GM13977 (cell line): ENCODE measurements at regions not wholly inside any gene's neighbourhood (a gene's known extent, or its start where the extent isn't known, plus 50 kb on each side); places are given as distances from the start of the nearest gene placed in this dataset.
"Not testable (repeated sequence)": the region's sequence is repeated elsewhere in the genome, so short reads cannot be mapped to it uniquely, and the experiment has no call there.

Source experiments
- DNase-seq: peaks from one replicate; pipeline ENCODE4 v3.0.0; 2012; ENCODE audit warnings: low spot score
- CTCF ChIP-seq: IDR thresholded peaks from 2 replicates; pipeline ENCODE4 v1.5.1; 2012; ENCODE audit warnings: mild to moderate bottlenecking, control low read depth; ENCODE audit not compliant: insufficient read depth; ENCODE audit errors: extremely low read depth, missing control alignments
- in situ Hi-C: fragments of 300-500 bp; cut with MboI; formaldehyde crosslinking; loops from one replicate; pipeline ENCODE4 v1.12.0; 2022; ENCODE audit warnings: low sequenced_read_pairs, low pct_unique_long_range_greater_than_20kb, mixed read lengths, inconsistent platforms; ENCODE audit not compliant: unreplicated experiment

DNA sequence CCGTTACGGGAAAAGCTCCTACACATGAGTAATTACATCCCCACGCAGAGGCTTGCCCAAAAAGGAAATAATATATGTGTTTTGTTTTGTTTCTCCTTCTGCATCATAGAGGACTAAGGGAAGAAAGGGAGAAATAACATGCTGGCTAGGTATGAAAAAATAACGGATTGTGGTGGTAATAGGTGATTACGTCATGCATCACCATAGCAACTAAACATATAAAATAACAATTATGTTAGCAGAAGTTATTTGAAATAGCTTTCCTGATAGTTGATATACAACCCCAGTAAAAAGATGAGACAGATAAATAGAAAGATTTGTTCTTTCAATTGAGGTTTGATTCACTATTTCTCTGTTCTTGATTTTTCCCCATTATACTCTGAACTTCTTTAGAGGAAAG, 518.0 kb downstream of the ZNF516 start:
- in situ Hi-C loops: no loop called here
- no peak for TF ChIP-seq CTCF
- DNase-seq: no peak

DNA sequence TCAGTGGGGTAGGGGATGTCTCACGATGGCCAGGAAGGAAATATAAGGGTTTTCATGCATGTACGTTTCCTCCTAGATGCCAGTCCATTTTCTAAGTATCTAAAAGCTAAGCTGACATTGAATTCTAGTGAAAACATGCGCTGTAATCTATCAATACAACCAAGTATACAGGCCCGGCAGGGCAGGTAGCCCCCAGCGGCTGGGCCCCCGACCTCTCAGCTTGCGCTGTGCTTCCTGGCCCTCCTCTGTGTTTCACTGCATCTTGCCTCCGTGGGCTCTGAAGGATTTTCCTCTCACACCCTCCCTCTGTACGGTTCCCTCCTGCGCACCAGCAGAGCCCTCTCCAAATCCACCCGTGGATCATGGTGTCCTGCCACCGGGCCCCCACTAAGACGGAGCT, 524.8 kb downstream of the ZNF516 start:
- DNase-seq: no peak
- no peak for TF ChIP-seq CTCF
- in situ Hi-C loops: no loop called here

DNA sequence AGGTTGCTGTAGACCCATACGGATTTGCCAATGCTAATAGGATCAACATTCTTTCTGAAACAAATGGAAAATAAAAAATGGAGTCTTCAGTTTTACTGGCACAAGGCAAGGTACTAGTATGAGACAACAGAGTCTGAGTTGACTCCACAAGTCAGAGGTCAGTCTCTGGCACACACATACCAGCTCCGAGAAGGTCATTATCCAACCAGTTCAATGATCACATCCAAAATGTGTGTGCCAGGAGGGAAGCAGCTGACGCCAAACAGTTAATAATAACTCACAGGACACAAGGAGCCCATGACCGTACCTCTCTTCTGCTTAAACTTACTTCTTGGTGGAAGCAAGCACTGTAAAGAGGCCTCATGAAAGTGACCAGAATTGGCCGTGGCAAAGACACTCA, 528.6 kb downstream of the ZNF516 start:
- no peak for DNase-seq
- no peak for TF ChIP-seq CTCF
- in situ Hi-C loops: no loop called here

- no peak for TF ChIP-seq CTCF
- DNase-seq: no peak
- in situ Hi-C loops: no loop called here
These were observed 532.9 kb downstream of the ZNF516 start for GRCh38 chr18:75962036-75962572.

DNA sequence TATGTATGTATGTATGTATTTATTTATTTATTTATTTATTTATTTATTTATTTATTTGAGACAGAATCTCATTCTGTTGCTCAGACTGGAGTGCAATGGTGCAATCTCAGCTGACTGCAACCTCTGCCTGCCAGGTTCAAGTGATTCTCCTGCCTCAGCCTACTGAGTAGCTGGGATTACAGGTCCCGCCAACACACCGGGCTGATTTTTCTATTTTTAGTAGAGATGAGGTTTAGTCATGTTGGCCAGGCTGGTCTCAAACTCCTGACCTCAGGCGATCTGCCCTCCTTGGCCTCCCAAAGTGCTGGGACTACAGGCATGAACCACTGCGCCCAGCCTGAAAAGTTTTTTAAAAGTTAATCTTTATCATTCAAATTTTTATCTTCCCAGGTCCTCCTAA, 532.9 kb upstream of the SMIM21 start:
- DNase-seq, in situ Hi-C loops: not testable (repeated sequence)

- in situ Hi-C loops: no loop called here
- no peak for DNase-seq
- TF ChIP-seq CTCF: no peak
These were observed 531.6 kb upstream of the SMIM21 start for GRCh38 chr18:75959150-75959549.

DNA sequence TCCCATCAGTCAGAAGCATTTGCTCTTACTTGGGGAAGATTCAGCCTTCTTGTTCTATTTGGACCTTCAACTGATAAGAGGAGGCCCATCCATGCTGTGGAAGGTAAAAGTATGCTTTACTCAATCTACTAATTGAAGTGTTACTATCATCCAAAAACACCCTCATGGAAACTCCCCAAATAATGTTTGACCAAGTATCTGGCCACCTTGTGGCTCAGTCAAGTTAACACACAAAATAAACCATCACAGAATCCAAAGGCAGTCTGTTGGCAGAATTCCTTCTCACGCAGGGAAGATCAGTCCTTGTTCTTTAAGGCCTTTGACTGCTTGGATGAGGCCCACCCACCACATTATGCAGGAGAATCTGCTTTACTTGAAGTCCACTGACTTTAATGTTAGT, 531.2 kb upstream of the SMIM21 start:
- in situ Hi-C loops: no loop called here
- DNase-seq: no peak
- TF ChIP-seq CTCF: no peak
